ENCODE measurements at regions not wholly inside any gene's neighbourhood (a gene's known extent, or its start where the extent isn't known, plus 50 kb on each side); places are given as distances from the start of the nearest gene placed in this dataset.

DNA sequence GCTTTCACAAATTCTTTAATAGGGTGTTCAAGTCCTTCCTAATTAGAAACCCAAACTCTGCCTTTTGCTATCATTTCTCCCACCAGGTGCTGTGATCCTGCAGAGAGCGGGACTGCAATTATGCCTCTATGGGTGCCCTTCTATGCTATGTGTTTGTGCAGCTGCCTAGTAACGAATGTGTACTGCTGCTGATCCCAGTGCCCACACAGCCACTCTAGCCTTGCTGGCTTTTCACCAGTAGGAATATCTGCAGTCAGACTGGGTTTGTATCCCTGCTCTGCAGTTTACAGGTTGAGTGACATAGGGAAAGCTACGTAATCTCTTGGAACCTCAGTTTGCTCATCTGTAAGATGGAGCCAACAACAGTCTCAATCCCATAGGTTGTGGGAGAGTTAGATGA is 179.6 kb upstream of the IRX3 start:
- DNase-seq = no peak

GRCh38 chr16:54465063-54465462 is 178.5 kb upstream of the IRX3 start:
- no peak for DNase-seq

DNA sequence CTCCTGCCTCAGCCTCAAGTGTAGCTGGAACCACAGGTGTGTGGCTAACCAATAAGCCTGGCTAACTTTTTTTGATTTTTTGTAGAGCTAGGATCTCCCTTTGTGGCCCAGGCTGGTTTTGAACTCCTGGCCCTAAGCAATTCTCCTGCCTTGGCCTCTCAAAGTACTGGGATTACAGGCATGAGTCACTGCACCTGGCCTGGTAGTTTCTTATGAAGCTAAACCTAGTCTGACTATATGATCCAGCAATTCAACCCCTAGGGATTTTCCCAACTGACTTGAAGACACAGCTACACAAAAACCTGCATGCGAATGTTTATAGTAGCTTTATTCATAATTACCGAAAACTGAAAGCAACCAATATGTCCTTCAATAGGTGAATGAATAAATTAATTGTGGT is 176.2 kb upstream of the IRX3 start:
- DNase-seq = no peak

DNA sequence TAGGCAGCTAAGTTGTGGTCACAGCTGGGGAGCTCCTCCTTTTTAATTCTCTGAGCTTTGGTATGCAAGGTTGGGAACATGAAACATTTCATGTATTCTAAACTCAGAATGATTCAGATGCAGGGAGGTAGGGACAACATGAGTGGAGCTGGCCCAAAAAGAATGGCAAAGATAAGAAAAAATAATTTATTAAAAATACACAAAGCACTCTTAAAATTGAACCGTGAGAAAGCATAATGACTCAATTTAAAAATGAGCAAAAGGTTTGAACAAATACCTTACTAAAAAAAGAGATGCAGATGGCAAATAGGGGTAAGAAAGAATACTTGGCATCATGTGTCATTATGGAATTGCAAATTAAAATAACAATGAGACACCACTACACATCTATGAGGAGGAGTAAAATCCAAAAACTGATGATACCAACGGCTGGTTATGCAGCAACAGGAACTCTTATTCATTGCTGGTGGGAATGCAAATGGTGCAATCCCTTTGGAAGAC is 175.6 kb upstream of the IRX3 start:
- no peak for DNase-seq

GRCh38 chr16:54460263-54460860 is 173.8 kb upstream of the IRX3 start:
- no peak for DNase-seq

- no peak for DNase-seq
These were observed 173.1 kb upstream of the IRX3 start for GRCh38 chr16:54459509-54460262.

GRCh38 chr16:54458923-54459322 is 172.3 kb upstream of the IRX3 start:
- no peak for DNase-seq

GRCh38 chr16:54456291-54456690 is 169.7 kb upstream of the IRX3 start:
- no peak for DNase-seq

GRCh38 chr16:54455030-54455725 is 168.6 kb upstream of the IRX3 start:
- DNase-seq = no peak

DNA sequence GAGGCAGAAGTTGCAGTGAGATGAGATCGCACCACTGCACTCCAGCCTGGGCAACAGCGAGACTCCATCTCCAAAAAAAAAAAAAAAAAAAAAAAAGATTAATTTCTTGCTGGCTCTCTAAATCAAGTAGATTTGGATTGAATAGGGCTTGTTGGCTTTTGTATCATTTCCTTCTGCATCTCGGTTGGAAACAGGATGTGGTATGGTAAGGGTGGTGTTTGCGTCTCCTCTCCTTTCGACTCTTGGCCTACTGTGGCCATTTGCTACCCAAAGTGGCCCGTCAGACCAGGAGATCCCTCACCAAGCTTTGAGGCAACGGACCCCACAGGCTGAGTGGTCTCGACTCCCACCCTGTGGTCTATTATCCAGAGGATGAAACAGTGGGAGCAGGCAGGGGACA is 168.0 kb upstream of the IRX3 start:
- no peak for DNase-seq

- no peak for DNase-seq
These were observed 167.3 kb upstream of the IRX3 start for GRCh38 chr16:54453871-54454270.

GRCh38 chr16:54447576-54448440 is 161.2 kb upstream of the IRX3 start:
- peak; percentile 15 for DNase-seq

GRCh38 chr16:54446639-54447038 is 160.1 kb upstream of the IRX3 start:
- DNase-seq = no peak

DNA sequence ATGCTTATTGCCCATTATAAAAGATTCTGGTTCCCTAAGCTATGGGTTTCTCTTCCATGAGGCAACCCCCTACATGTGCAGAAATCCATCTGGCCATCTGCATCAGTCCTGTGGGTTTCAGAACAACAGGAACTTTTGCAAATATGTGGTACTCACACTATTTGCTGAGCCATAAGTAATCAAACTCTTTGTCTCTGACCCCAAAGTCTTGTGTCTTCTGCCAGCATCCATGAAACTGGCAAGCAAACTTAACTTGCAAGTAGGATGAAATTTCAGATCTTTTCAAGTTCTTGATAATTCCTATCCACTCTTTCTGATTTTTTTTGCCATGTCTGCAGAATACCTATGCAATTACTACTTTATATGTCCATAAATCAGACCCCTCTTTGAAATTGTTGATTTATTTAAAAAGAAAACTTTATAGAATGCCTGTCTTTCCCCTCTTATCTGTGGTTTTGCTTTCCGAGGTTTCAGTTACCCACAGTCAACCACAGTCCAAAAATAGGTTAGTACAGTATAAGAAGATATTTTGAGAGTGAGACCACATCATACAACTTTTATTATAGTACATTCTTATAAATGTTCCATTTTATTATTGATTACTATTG is 158.4 kb upstream of the IRX3 start:
- DNase-seq = no peak

- no peak for DNase-seq
These were observed 157.3 kb upstream of the IRX3 start for GRCh38 chr16:54443839-54444238.

DNA sequence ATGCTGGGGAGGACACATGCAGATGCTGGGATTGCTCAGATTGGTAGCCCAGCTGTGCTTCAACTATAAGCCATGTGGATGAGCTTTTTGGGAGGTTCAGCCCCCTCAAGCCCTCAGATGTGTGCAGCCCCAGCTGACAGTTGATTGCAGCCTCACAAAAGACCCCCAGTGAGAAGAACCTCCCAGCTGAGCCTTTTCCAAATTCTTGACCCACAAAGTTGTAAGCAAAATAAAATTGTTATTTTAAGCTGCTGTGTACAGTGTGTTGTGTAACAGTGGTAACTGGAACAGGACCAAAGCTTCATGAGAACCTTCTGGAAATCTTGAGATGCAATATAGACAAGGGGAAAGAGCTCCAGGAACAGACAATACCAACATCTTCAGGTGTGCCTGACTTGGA is 156.8 kb upstream of the IRX3 start:
- DNase-seq = no peak

GRCh38 chr16:54442864-54443263 is 156.3 kb upstream of the IRX3 start:
- DNase-seq = no peak

- no peak for DNase-seq
These were observed 151.9 kb upstream of the IRX3 start for GRCh38 chr16:54438469-54438868.

- DNase-seq = no peak
These were observed 151.3 kb upstream of the IRX3 start for GRCh38 chr16:54437921-54438320.

GRCh38 chr16:54437401-54437800 is 150.8 kb upstream of the IRX3 start:
- DNase-seq = no peak

DNA sequence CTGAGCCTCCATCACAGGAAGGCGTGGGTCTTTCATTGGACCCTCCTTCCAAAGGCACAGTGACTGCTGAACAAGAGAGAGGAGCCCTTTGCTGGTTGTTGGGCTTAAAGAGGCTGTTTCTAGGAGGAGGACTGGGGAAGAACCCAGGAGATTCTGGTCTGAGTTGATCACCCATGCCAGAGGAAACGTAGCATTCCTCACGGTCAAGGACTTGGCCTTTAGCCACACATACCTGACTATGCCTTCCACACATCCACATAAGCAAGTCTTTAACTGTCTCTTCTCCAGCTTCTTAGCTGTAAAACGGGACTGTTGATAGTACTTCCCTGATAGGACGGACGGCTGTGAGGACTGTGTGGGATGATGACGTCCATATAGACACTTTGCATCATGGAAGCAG is 149.8 kb upstream of the IRX3 start:
- no peak for DNase-seq

- no peak for DNase-seq
These were observed 148.3 kb upstream of the IRX3 start for GRCh38 chr16:54434859-54435258.

DNA sequence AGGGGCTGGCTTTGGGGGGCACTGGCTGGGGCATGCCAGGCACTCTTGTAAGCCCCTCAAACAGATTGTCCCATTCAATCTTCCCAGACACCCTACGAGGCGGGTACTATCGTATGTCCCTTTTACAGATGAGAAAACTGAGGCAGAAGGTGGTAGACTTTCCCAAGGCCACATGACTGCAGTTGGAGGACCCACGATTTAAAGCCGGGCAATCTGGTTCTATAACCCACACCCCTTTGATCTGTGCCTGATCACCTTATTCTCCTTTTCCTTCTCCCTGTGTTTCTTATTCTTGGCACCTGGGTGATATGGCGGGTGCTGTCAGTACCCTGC is 146.3 kb upstream of the IRX3 start:
- no peak for DNase-seq

All from activated CD4-positive, alpha-beta T cell treated with anti-CD3 and anti-CD28 coated beads for 48 hours (primary cell).